AG09309 (cell line): ENCODE measurements at regions not wholly inside any gene's neighbourhood (a gene's known extent, or its start where the extent isn't known, plus 50 kb on each side); places are given as distances from the start of the nearest gene placed in this dataset.

Experiments
- DNase-seq: peaks from one replicate; pipeline ENCODE4 v3.0.0-alpha.2; 2010; ENCODE audit warnings: low read depth
- H3K4me3 ChIP-seq: 2 replicates; pipeline ENCODE4 v1.5.1; 2011; ENCODE audit warnings: mild to moderate bottlenecking, low read depth, low read length, moderate library complexity; ENCODE audit not compliant: control insufficient read depth
- CTCF ChIP-seq: IDR thresholded peaks from 2 replicates; pipeline ENCODE4 v1.5.1; 2011; ENCODE audit warnings: mild to moderate bottlenecking, low read depth, low read length, inconsistent platforms; ENCODE audit not compliant: insufficient read depth, control insufficient read depth; ENCODE audit errors: missing control alignments

- H3K4me3 ChIP-seq: no peak overlapping the region
- DNase-seq: no peak
Observed at GRCh38 chr5:14059810-14060209, 83.3 kb upstream of the TRIO start.

GRCh38 chr5:14057289-14057688, 85.9 kb upstream of the TRIO start:
- TF ChIP-seq CTCF: no peak
- DNase-seq: no peak
- H3K4me3 ChIP-seq: no peak overlapping the region

More at GRCh38 chr5:14059810-14060209, 83.3 kb upstream of the TRIO start:
- TF ChIP-seq CTCF: no peak

GRCh38 chr5:14056039-14056438, 87.1 kb upstream of the TRIO start:
- TF ChIP-seq CTCF: no peak
- DNase-seq: no peak
- no peak overlapping the region for H3K4me3 ChIP-seq

- no peak for TF ChIP-seq CTCF
- DNase-seq: no peak
Observed at GRCh38 chr5:14054965-14055963, 87.9 kb upstream of the TRIO start.

GRCh38 chr5:14054111-14054854, 88.9 kb upstream of the TRIO start:
- TF ChIP-seq CTCF: no peak
- DNase-seq: no peak
- no peak overlapping the region for H3K4me3 ChIP-seq

More at GRCh38 chr5:14054965-14055963, 87.9 kb upstream of the TRIO start:
- H3K4me3 ChIP-seq: no peak overlapping the region

GRCh38 chr5:14050821-14051220, 92.3 kb upstream of the TRIO start:
- no peak for TF ChIP-seq CTCF
- H3K4me3 ChIP-seq: no peak overlapping the region

More at GRCh38 chr5:14050821-14051220, 92.3 kb upstream of the TRIO start:
- DNase-seq: no peak
